Adrenal gland (tissue), 9 donors: ENCODE measurements at regions not wholly inside any gene's neighbourhood (a gene's known extent, or its start where the extent isn't known, plus 50 kb on each side); places are given as distances from the start of the nearest gene placed in this dataset.

Experiments used
- DNase-seq, 7 donors: peaks; one replicate each; pipeline ENCODE4 v3.0.0-alpha.2; 2019 to 2020
- H3K27ac ChIP-seq, 5 donors: fragments of 200-600 bp; sonication (generic) in 4 of 5; 1 replicate in 3 of 5; 2 replicates in 2 of 5; pipeline versions ENCODE4 v1.5.1 to v1.8.0; 2016 to 2020; ENCODE audit warnings: mild to moderate bottlenecking in 1 of 5
- H3K27me3 ChIP-seq: fragments of 200-600 bp; 2 replicates; pipeline ENCODE4 v1.8.0; 2021
- H3K36me3 ChIP-seq, 2 donors: fragments of 200-600 bp; replicated peaks in 1 of 2; 1 replicate in 1 of 2; 2 replicates in 1 of 2; pipeline versions ENCODE4 v1.5.1 to v1.8.0; 2018 to 2022
- H3K4me1 ChIP-seq, 2 donors: fragments of 200-600 bp; replicated peaks in 1 of 2; 1 replicate in 1 of 2; 2 replicates in 1 of 2; pipeline versions ENCODE4 v1.5.1 to v1.8.0; 2018 to 2021
- H3K4me3 ChIP-seq, 4 donors: fragments of 200-600 bp; sonication (generic) in 3 of 4; one replicate each; pipeline ENCODE4 v1.5.1; 2016 to 2018
- H3K9me3 ChIP-seq, 3 donors: fragments of 200-600 bp; sonication (generic) in 1 of 3; replicated peaks in 1 of 3; 1 replicate in 2 of 3; 2 replicates in 1 of 3; pipeline versions ENCODE4 v1.5.1 to v1.8.0; 2016 to 2021
- CTCF ChIP-seq, 6 experiments: fragments of 450-650 bp in 4 of 6; fragments of 200-600 bp in 2 of 6; sonication (generic) in 1 of 6; IDR thresholded peaks; 1 replicate in 5 of 6; 2 replicates in 1 of 6; pipeline versions ENCODE4 v1.5.1 to v1.8.0; 2016 to 2021; ENCODE audit warnings: antibody characterized with exemption in 6 of 6, mild to moderate bottlenecking in 2 of 6, moderate library complexity in 1 of 6
- POLR2A ChIP-seq, 2 donors: fragments of 450-650 bp; IDR thresholded peaks; one replicate each; pipeline ENCODE4 v1.6.1; 2017; ENCODE audit warnings: antibody characterized with exemption in 2 of 2, mild to moderate bottlenecking in 2 of 2, moderate library complexity in 1 of 2
- WGBS, 4 donors: extraction: QIAGEN DNeasy Blood & Tissue Kit in 2 of 4; methylation state at CpG; one replicate each; pipeline versions ENCODE4 v1.1.5 to v1.1.7; 2013 to 2017; 5-methylcytosine and 5-hydroxymethylcytosine counted together
- intact Hi-C, 2 donors: fragments of 100-400 bp; cut with DNase I; formaldehyde crosslinking; loops; one replicate each; pipeline versions ENCODE4 v1.14.1 to v1.15.0; 2022 to 2023
- donor health status: healthy with polysubstance abuse.
- donor health status: Bipolar disorder and iron deficiency.
- donor health status: DM: yes; HTN: yes; CAD: no.
- donor health status: DM: no; HTN: no; CAD: no.
- donor health status: DM: no; HTN: no; CAD: no.

DNA sequence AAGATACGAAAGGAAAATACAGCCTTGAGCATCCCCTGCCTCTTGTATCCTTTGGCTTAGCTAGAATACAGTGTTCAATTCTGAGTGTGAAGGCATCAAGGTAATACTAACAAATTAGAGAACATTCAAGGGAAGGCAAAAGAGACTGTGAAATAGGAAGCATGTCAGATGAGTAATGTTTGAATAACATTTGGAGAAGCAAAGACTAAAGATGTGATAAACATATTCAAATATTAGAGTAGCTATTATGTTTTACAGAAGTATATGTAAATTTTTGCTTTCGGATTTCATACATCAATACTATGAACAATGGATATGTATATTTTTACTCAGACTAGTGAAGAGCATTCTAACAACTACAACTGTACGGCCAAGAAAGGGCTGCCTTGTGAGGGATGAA is 161.7 kb upstream of the FN1 start:
- intact Hi-C loops, result no loop called here
- 89 to 96% (median 94%) methylated on average over 3 of the region's 3 CpGs for WGBS, 4 donors

GRCh38 chr2:215594766-215595165 is 158.9 kb upstream of the FN1 start:
- Histone ChIP-seq H3K27me3 (no peaks in the 10 kb centered on the region), H3K4me1 (no peaks in the 10 kb centered on the region), H3K36me3 (no peaks in the 10 kb centered on the region), H3K27ac (no peak overlapping the region), H3K4me3 (no peak overlapping the region), H3K9me3 (no peaks in the 10 kb centered on the region)
- no peak for DNase-seq
- 17 to 31% (median 30%) methylated on average over 2 of the region's 2 CpGs for WGBS, 4 donors
- TF ChIP-seq POLR2A (IDR thresholded peaks at IDR 0.05) (no peak), CTCF (IDR thresholded peaks at IDR 0.05) (no peak)
- intact Hi-C loops, result no loop called here

More for the DNA sequence above, 161.7 kb upstream of the FN1 start:
- no peak overlapping the region for H3K4me3 ChIP-seq
- H3K9me3 ChIP-seq, result no peaks in the 10 kb centered on the region
- no peaks in the 10 kb centered on the region for H3K36me3 ChIP-seq
- no peak for DNase-seq
- no peaks in the 10 kb centered on the region for H3K27me3 ChIP-seq
- no peak for TF ChIP-seq CTCF (IDR thresholded peaks at IDR 0.05)
- no peak for TF ChIP-seq POLR2A (IDR thresholded peaks at IDR 0.05)
- H3K4me1 ChIP-seq, result no peaks in the 10 kb centered on the region
- no peak overlapping the region for H3K27ac ChIP-seq

- no peaks in the 10 kb centered on the region for H3K36me3 ChIP-seq
Measured at GRCh38 chr2:215590010-215590745, 154.3 kb upstream of the FN1 start.

GRCh38 chr2:215583881-215584280 is 148.0 kb upstream of the FN1 start:
- Histone ChIP-seq H3K27ac (no peak overlapping the region), H3K9me3 (no peaks in the 10 kb centered on the region), H3K27me3 (no peaks in the 10 kb centered on the region), H3K36me3 (no peaks in the 10 kb centered on the region), H3K4me3 (no peak overlapping the region), H3K4me1 (no peaks in the 10 kb centered on the region)
- TF ChIP-seq POLR2A (IDR thresholded peaks at IDR 0.05), result no peak
- no peak for TF ChIP-seq CTCF (IDR thresholded peaks at IDR 0.05)
- intact Hi-C loops, result no loop called here
- WGBS, 4 donors, result 41 to 61% (median 53%) methylated on average over 1 of the region's 1 CpG
- DNase-seq, result no peak

More at GRCh38 chr2:215590010-215590745, 154.3 kb upstream of the FN1 start:
- no peak for TF ChIP-seq CTCF (IDR thresholded peaks at IDR 0.05)
- TF ChIP-seq POLR2A (IDR thresholded peaks at IDR 0.05), result no peak
- no peaks in the 10 kb centered on the region for H3K4me1 ChIP-seq
- no peaks in the 10 kb centered on the region for H3K27me3 ChIP-seq
- 90 to 94% (median 93%) methylated on average over 6 of the region's 6 CpGs for WGBS, 4 donors
- H3K4me3 ChIP-seq, result no peak overlapping the region
- no peak overlapping the region for H3K27ac ChIP-seq
- intact Hi-C loops, result no loop called here
- no peaks in the 10 kb centered on the region for H3K9me3 ChIP-seq
- DNase-seq, result no peak
